GM12801 (cell line): ENCODE measurements at regions not wholly inside any gene's neighbourhood (a gene's known extent, or its start where the extent isn't known, plus 50 kb on each side); places are given as distances from the start of the nearest gene placed in this dataset.
A peak's percentile ranks its signal among the peaks of the same experiment; 100 is the strongest.

Experiments used
- CTCF ChIP-seq: IDR thresholded peaks from one replicate; pipeline ENCODE4 v1.5.1; 2011; ENCODE audit warnings: control low read depth; ENCODE audit not compliant: insufficient read length; ENCODE audit errors: extremely low read depth

GRCh38 chr14:22319526-22320361 lies 269.3 kb downstream of the DAD1 start:
- peak; percentile 25 for TF ChIP-seq CTCF

- TF ChIP-seq CTCF = no peak
Measured at GRCh38 chr14:22318951-22319350, 270.1 kb downstream of the DAD1 start.

GRCh38 chr14:22316473-22316872 lies 272.6 kb downstream of the DAD1 start:
- TF ChIP-seq CTCF = no peak

- no peak for TF ChIP-seq CTCF
Measured at GRCh38 chr14:22315336-22315735, 273.7 kb downstream of the DAD1 start.

- no peak for TF ChIP-seq CTCF
Measured at GRCh38 chr14:22314183-22314820, 274.7 kb downstream of the DAD1 start.

GRCh38 chr14:22313172-22313801 lies 275.7 kb downstream of the DAD1 start:
- no peak for TF ChIP-seq CTCF

- no peak for TF ChIP-seq CTCF
Measured at GRCh38 chr14:22311636-22312035, 277.4 kb downstream of the DAD1 start.
